ENCODE measurements at regions not wholly inside any gene's neighbourhood (a gene's known extent, or its start where the extent isn't known, plus 50 kb on each side); places are given as distances from the start of the nearest gene placed in this dataset.

DNA sequence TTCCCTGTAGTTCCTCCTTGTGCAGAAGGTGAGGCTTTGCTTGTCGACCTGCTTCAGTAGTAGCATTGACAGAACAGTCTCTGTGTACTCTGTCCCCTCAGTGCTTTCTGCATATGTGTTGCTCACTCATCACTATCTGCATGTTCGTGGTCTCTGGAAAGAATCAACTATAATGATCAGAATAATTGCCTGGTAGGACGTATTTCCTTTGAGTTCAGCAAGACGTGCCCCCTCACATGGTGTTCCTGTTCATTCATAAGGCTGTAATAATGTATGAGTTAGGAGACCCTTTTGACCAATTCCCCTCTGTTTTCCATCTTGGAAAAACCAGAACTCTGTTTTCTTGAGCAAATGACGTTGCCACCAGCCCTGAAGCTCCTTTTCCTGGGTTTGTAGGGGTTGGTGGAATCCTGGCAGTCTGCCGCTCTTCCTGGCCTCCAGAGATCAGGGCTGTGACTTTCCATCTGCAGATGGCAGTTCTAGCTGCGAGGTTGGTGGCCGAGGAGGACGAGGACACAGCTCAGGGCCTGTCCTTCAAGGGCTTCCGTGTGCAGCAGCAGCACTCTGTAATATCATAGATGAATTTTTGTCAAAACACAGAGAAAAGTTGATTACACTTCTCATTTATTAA lies 61.9 kb downstream of the EXOSC2 start:
- DNase-seq = no peak

DNA sequence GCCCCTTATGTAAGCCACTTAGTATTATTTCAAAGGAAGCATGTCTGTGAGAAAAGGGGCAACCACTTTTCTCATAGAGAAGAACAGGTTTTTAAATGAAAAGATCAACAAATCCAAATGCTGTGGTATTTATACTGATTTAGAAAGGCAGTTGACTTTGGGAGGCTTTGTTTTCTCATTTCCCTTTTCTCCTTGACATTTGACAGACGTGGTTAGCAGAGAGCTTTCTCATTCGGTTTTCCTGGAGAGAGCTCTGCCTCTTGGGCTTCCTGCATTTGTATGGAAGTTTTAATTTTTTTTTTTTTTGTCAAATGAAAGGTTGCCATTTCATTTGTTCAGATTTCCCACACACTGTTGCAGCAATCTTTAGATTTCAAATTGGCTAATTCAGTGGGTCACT lies 62.5 kb downstream of the EXOSC2 start:
- no peak for DNase-seq

DNA sequence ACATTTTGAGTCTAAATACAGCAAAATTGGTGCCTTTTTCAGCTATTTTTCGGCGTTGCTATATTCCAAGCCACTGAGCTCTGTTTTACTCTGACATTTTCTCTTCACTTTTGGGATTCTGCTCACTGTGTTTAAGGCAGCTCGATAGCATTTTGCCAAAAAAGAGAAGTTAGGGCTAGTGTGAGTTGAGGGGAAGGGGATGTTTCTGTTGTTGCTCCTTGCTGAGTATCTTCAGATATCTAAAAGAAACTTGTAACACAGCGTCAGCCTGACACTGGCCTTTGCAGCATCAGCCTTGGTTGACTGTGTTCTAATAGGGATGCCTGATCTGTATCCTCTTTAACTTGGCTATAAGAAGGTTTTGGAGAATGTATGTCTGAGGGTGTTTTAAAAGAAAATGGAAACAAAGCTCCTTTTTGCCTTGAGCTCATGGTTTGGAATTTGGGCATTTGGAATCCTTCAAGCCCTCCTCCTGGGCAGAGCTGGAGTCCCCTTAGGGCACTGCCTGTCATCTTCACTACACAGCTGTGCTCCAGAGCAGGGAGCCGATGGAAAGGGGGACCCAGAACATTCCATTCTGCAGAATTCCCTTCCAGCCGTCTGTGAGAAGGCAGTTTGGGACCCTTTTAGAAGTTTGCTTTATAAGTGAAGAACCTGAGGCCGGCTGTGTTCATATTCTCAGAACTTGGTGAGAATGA lies 63.0 kb downstream of the EXOSC2 start:
- no peak for DNase-seq

DNA sequence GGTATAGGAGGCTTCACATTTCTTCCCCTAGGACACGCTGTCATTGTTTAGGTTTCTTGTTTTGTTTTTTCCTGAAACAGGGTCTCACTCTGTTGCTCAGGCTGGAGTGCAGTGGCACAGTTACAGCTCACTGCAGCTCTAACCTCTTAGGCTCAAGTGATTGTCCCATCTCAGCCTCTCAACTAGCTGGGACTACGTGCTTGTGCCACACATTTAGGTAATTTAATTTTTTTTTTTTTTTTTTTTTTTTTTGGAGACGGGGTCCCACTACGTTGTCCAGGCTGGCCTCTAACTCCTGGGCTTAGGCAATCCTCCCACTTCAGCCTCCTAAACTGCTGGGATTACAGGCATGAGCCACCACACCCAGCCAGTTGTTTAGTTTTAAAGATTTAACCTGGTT lies 66.2 kb downstream of the EXOSC2 start:
- DNase-seq = no peak

DNA sequence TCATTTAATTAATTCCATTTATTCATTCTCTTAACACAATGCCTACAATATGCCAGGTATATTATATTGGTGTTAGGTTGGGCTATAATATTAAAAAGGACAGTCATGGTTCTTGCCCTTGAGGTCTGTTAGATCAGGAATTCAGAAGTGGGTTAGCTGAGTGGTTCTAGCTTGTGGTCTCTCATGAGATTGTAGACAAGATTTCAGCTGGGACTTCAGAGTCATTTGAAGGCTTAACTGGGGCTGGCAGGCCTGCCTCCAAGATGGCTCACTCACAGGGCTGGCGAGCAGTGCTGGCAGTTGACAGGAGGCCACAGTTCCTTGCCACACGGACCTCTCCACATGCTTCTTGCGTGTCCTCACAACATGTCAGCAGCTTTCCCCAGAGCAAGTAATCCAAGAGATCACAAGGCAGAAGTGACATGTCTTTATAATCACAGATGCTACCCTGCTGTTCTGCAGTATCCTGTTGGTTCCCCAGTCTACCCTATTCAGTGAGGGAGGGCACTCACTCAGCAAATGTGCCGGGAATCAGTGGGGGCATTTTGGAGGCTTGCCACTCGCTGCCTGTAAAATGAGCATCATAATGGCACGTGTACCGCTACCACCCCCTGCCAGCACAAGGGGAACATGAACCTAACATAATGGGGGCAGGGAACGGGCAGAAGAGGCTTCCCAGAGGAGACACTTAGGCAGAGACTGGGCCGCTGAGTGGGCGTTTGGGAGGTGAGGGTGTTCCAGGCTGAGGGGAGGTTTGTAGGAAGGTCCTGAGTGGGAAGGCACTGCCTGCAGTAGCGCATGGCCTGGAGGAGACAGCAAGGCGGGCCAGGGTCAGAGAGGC lies 70.0 kb downstream of the EXOSC2 start:
- DNase-seq = no peak

DNA sequence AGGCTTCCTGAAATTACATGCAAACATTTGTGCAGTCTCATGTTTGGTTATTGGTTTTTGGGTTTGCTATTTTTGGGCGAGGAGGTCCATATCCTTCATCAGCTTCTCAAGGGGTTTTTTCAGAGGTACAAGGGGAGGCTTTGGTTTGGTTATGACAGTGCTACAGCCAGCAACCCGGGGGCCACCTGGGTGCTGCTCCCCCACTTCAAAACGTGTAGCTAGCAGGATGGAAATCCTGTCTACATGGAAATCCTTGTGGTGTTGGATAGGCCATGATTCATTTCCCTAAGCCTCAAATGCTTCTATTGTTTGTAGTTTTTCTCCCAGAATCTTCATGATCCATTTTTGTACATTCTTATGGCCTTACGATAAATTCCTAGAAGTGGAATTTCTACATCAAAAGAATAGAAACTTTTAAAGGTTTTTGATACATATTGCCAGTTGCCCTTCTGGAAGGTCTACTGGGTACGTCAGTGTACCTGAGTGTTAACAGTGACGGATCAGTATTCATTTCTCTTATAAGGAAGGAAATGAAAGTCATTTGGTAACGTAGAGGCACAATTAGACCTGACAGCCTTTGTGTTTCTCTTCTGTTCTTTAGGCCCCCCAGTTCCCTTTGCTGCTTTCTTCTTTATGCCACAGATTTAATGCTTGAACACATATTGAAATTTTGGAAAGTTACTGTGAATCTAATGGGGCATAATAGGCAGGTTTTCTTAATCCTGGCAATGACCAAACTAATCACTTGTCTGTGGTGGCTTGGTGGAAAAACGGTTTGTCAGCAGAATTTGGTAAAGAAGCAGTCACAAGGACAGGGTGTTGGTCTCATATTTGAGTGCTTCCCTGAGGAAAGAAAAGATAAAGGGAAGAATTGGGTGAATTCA lies 69.7 kb upstream of the ABL1 start:
- DNase-seq = no peak

DNA sequence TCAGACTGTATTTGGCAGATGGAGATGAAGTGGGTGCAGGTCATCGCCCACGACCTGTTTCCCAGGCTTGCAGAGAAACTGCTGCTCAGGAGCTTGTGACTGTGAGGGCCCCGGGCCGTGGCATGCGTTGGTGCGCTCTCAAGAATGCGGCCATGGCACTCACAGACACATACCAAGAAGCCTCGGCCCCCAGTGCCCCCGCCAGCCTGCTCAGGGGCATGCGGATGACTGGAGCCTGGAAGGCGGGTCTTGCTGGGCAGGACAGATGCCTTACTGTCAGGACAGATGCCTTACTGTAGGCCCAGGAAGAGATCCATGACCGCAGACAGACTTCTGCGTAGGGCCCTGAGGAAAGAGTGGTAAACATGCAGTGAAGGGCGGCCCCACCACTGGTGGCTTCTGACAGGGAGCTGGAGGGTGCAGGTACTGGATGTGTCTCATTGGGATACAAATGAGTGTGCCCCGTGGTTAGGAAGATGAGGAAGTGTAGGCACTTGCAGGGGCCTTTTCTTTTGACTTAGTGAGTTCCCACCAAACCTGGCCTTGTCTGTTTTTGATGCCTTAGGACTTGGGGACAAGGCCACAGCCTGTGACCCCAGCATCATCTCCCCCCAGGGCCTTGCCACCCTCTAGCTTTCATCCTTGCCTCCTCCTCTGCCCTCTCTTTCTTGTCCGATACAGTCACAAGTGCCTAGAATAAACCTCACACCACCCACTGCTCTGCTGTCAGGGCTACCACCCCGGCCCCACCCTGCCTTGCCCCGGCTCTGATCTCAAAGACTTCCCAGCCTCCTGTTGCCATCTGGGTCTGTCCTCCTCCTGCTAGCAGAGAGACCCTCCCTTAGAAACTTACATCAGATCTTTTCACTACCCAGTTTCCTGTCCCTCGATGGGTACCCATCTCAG lies 68.8 kb upstream of the ABL1 start:
- DNase-seq = no peak

DNA sequence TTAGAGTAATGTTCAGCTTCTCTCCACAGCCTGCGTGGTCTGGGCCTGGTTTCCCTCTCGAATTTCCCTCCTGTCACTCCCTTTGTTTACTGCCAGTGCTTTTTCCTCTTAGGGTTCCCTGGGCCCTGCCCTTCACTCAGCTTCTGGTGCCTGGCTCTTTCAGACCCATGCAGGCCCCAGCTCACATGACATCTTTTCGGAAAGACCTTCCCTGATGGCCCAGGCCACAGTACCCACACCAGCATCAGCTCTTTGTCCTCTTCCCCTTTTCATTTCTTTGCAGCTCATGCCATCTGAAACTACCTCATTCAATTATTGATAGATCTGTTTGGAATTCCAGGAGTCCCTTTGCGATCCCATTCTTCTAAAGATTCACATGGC lies 68.1 kb upstream of the ABL1 start:
- no peak for DNase-seq

DNA sequence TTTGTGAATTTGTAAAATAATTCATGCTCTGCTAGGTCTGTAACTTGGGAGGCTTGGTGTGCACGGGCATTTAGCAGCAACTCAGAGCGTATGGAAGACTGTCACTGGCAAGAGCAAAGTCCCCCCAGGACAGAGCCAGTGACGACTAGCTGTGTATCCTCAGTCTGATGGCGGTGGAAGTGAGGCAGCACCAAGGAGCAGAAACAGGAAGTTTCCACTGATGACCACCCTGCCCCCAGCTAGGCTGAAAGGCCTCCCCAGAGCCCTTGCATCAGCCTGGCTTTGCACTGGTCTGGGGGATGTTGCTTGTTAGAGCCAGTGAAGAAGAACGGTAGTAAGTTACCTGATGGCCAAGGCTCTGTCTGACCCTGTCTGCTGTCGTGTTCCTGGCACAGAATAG lies 66.8 kb upstream of the ABL1 start:
- DNase-seq = no peak

DNA sequence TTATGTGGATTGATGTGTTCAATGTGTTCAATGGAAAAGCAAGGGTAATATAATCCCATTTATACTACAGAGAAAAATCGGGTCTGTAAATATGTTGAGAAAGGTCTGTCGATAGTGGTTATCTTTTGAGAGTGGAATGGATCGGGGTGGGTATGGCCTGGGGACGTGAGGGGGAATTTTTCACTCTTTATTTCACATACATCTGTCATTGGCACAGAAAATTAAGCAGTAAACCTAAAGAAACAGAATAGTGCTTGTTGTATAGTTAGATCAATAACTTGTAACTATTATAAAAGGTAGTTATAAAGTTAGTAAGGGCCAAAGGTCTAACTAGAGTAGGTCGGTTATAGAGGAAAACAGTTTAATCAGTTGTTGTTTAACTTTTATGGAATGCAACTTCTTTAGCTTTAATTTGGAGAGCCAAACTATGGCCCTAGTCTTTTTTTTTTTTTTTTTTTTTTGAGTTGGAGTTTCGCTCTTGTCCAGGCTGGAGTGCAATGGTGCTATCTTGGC lies 66.1 kb upstream of the ABL1 start:
- no peak for DNase-seq

DNA sequence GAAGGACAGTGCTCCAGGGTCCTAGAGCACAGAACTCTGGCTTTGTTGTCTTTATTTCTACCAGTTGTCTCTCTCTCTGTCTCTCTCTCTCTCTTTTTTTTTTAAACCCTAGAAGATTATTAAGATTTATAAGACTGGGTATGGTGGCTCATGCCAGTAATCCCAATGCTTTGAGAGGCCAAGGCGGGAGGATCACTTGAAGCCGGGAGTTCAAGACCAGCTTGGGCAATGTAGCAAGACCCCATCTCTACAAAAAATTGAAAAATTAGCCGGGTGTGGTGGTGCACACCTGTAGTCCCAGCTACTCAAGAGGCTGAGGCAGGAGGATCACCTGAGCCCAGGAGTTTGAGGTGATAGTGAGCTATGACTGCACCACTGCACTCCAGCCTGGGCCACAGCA lies 65.0 kb upstream of the ABL1 start:
- DNase-seq = no peak

DNA sequence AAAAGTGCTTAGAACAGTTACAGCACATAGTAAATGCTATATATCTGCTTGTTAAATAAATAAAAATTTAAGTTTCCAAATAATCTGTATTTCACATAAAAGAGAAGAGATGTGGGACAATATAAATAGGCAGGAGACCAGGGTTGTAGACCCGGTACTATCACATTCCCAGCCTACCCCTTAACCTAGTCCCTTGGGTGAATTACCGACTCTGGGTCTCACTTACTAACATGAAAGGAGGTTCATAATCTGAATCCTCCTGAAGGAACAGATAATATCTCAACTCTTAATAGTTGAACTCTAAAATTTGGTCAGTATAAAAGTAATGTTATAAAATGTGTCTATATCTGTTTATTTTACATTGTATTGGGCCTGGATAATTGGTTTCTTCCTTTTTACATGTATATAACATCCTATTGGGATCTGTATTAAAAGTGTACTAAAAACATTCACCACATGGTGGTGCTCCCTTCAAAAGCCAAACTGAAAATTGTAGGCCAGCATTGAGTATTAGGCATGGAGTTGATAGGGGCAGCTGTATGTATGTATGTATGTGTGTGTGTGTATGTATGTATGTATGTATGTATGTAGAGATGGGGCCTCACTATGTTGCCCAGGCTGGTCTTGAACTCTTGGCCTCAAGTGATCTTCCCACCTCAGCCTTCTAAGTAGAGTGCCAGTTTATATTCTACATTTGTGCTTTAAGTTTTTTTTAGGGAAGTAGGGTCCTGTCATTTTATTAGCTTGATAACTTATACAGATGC lies 64.2 kb upstream of the ABL1 start:
- DNase-seq = no peak

DNA sequence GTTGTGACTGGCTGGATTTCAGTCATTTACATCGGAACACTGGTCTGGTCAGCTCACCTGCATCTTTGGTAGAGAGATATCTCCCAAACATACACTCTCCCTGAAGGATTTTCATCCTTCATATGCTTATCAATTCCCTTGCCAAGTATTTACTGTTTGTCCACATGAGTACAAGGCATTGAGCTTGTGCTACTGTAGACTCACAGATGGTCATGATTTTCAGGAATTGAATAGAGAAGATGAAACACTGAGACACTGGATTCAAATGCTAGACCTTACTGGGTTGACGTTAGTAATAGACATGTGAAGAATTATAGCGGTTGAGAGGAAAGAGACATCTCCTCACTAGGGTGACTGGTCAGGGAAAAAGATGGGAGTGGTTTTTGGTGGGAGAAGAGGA lies 62.9 kb upstream of the ABL1 start:
- no peak for DNase-seq

DNA sequence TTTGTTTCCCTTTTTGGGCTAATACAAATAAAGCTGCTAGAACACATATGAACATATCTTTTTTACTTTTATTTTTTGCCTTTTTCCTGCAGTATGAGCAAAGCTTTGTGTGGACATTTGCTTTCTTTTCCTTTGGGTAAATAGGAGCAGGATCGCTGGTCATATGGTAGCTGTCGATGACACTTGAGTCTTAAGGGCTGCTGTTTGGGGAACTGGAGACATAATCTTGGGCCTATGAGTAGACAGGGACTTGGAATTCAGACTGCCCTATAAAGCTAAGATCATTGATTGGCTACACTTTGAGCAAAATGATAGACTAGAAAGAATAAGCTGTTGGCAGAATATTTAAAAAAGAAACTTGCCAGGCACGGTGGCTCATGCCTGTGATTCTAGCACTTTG lies 60.9 kb upstream of the ABL1 start:
- DNase-seq = no peak

DNA sequence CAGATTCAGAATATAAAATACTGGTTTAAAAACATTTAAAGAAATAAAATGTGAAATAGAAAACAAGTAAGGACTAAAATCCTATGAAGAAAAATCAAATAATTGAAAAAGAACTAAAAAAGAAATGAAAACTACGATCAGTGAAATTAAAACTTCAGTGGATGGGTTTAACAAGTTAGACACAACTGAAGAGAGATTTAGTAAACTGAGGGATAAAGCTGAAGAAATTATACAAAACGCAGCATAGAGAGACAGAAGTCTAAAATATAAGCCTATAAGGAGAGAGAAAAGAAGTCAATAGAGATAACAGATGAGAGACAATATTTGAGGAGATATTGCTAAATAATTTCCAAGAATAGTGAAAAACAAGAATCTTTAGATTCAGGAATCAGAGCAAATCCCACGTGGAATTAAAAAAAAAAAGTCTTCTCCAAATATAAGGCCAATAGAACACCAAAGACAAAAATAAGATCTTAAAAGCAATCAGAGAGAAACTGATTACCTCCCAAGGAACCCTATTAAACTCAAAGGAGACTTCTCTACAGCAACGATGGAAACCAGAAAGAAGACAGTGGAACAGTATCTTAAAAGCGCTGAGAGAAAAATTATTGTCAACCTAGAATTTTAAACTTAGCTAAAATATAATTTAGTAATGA lies 59.6 kb upstream of the ABL1 start:
- no peak for DNase-seq

DNA sequence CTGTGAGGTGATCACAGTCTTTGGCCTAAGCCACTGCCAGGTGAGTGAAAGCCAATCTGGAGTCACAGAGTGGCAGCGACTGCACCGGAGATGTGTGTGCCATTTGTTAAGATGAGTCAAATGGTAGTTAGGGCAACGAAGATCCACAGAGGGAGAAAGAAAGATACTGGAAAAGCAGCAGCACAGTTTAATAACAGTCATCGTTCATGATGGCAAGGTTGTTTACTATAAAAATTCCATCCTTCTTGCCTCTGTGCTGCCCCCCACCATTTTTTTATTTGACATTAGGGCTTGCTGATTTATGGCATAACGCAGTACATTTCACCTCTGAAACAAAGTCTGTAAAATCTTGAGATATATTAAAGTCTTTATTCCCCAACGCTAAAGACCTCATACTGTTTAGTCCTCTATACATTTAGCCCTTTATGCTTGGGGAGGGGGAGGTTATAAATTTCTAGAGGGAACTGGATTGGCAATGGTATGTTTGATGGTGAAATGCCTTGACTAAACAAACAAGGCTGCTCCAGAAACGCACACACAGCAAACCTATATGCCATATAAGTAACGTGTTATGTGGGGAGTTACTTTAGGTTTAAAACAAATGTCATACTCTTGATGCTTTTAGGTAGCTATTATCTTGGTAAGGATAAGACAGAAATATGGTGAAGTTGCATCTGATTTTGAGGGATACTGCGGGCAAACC lies 55.8 kb upstream of the ABL1 start:
- DNase-seq = no peak

DNA sequence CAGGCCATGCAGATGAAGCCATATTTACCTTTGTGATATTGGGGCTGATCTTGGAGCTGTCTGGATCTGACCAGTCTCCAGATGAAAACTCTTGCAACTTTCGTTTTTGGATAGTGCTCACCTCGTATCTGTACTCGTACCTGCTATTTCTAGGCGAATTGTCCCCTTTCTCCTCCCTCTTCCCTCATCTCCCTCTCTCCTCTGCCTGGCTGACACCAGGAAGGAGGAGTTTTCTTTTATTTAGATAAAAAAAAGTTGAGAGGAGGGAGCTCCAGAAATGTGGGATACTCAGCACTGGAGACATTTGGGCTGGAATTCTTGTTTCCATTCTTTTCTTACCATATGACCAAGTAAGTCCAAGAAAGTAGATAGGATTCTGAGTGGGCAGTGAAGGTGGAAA lies 54.6 kb upstream of the ABL1 start:
- DNase-seq = no peak

DNA sequence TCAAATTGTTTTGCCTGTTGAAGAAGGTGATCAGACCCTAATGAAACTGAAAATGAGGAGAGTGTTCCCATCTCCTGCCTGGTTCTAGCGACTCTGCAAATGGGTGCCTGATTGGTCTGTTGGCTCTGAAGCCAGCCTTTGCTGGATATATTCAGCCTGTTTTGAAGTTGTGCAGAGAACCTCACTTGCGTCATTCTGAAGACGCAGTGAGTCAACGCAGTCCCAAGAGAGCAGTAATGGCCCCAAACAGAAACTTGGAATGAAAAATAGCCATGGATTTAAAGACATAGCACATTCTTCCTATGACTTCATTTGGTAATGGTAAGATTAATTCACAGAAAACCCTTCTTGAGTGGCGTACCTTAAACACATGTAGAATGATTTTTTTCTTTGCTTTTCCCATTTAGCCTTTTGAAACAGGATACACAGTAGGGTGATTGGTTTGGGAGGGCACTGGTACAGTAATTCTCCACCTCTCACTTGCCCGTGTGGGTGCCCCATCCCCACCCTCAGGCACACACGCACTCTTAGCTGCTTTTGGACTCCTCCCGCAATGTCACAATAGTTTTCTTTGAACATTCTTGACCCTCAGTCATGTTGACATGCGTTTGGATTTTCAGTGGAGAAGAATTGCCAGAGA lies 54.1 kb upstream of the ABL1 start:
- peak; percentile 82 for DNase-seq

DNA sequence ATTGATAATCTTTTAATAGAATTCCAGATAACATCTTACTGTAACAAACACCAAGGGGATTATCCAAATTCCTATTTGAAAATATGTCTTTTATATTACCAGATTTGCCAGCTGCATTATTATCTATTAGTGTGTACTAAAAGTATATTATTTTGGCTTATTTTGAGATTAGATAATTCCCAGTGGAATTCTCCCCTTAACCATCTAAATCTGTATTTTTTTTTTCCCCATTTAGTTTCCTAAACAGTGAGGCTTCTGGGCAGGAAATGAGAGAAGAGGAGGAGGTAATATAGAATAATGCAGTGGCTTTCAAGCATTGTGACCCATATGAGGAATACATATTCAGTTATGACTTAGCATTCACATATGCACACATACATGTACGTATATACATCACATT lies 53.5 kb upstream of the ABL1 start:
- DNase-seq = no peak
